ENCODE measurements at regions not wholly inside any gene's neighbourhood (a gene's known extent, or its start where the extent isn't known, plus 50 kb on each side); places are given as distances from the start of the nearest gene placed in this dataset.

GRCh38 chr18:24995056-24995455 is 356.9 kb downstream of the ZNF521 start:
- DNase-seq: no peak

- no peak for DNase-seq
Observed at GRCh38 chr18:24995755-24996154, 356.2 kb downstream of the ZNF521 start.

- DNase-seq: no peak
Observed at GRCh38 chr18:24999650-25000267, 352.2 kb downstream of the ZNF521 start.

GRCh38 chr18:25001803-25002202 is 350.2 kb downstream of the ZNF521 start:
- no peak for DNase-seq

GRCh38 chr18:25005541-25006403 is 346.2 kb downstream of the ZNF521 start:
- DNase-seq: no peak

GRCh38 chr18:25010623-25011374 is 341.2 kb downstream of the ZNF521 start:
- DNase-seq: peak; percentile 5
